ENCODE measurements at regions not wholly inside any gene's neighbourhood (a gene's known extent, or its start where the extent isn't known, plus 50 kb on each side); places are given as distances from the start of the nearest gene placed in this dataset.
A peak's percentile ranks its signal among the peaks of the same experiment; 100 is the strongest.
"Not testable (repeated sequence)": the region's sequence is repeated elsewhere in the genome, so short reads cannot be mapped to it uniquely, and the experiment has no call there.

DNA sequence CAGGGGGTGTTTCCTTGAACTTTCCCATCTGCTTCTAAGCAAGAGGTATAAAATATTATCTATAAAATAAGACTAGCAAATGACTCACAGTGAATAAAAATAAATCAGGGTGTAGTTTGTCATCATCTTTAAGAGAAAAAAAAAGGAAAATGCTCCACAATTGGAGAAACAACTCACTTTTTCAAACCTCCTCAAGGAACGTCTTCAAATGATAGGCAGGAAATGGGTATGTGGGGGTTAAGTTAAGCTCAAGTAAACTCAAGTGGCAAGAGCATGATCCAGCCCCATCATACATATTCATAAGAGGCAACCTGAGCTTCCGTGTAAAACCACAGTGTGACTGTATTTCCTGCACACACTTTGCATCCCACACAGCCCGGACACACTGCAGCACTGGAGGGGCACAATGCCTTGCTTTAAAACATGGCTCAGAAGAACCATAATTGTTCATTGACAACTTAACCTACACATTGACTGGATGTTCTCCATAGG, 58.5 kb upstream of the CEP85L start:
- peak overlapping the region; percentile 88 for H3K27ac Mint-ChIP-seq
- H3K4me1 Mint-ChIP-seq, result peaks cover 54% of the 10 kb centered on the region
- H3K9me3 Mint-ChIP-seq, result peaks cover 4% of the 10 kb centered on the region
- peak; percentile 86 for ATAC-seq (replicated peaks)
- peak overlapping the region; percentile 90 for H3K4me3 Mint-ChIP-seq
- H3K36me3 Mint-ChIP-seq (ENCODE audit: low read depth), result peaks cover 30% of the 10 kb centered on the region
- no peaks in the 10 kb centered on the region for H3K27me3 Mint-ChIP-seq

DNA sequence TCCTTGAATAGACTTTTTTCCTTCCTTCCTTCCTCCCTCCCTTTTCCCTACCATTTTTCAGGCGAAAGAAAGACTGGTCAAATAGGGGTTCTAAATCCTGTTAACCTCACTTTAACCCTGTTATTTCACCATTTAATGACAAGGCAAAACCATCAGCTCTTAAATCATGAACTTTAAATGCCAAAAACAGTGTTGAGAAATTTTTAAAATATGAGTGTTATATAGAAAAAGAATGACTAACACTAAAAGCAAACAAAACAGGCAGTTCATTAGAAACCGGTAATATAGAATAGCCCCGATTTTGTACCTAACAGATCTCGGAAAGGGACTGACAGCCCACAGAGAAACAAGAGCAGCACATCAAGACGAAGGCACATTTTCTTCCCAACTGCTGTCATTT, 57.4 kb upstream of the CEP85L start:
- Mint-ChIP-seq H3K27me3 (no peaks in the 10 kb centered on the region), H3K36me3 (ENCODE audit: low read depth) (peaks cover 34% of the 10 kb centered on the region), H3K9me3 (peaks cover 4% of the 10 kb centered on the region), H3K4me1 (peaks cover 57% of the 10 kb centered on the region), H3K27ac (peak overlapping the region; percentile 88), H3K4me3 (peak overlapping the region; percentile 90)
- no peak for ATAC-seq (replicated peaks)

DNA sequence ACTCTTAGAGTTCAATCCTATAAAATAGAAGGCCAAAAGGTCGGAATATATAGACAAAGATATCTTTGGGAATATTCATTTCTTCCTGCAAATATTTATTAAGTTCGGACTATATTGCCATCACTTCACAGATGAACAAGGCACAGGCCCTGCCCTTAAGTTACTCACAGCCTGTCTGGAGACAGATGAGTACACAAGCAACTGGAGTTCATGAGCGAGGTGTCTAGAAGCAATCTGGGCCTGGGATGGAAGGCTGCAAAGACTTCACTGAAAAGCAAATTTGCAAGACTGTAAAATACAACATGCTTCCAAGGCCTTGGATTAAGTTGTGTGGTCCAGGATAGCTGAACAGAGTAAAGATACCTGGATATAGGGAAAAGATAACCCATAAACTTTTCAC, 56.7 kb upstream of the CEP85L start:
- peak overlapping the region; percentile 88 for H3K27ac Mint-ChIP-seq

DNA sequence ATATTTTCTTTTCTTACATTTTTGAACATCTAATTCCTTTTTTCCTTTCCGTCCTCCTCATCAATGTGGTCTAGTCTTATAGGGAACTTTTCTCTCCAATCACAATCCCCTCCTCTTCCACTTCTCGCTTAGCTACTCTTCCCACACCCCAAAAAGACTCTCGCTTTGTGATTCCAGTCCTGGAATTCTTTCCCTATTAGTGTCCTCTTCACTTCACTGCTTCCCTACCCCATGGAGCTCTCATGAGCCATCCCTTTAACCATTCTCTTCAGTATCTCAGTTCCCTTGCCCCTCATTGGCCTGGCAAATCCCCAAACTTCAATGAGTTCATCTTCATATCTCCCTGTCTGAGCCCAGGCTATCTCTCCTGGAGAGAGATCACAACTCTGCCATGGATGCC, 55.3 kb upstream of the CEP85L start:
- ATAC-seq (replicated peaks), result no peak
- Mint-ChIP-seq H3K27me3 (no peaks in the 10 kb centered on the region), H3K4me1 (peaks cover 45% of the 10 kb centered on the region), H3K9me3 (peaks cover 4% of the 10 kb centered on the region), H3K4me3 (peak overlapping the region; percentile 90), H3K36me3 (ENCODE audit: low read depth) (peaks cover 43% of the 10 kb centered on the region), H3K27ac (peak overlapping the region; percentile 88)

More for the DNA sequence above, 56.7 kb upstream of the CEP85L start:
- Mint-ChIP-seq H3K36me3 (ENCODE audit: low read depth) (peaks cover 34% of the 10 kb centered on the region), H3K27me3 (no peaks in the 10 kb centered on the region), H3K9me3 (peaks cover 4% of the 10 kb centered on the region), H3K4me3 (peak overlapping the region; percentile 90), H3K4me1 (peaks cover 51% of the 10 kb centered on the region)
- ATAC-seq (replicated peaks), result no peak

DNA sequence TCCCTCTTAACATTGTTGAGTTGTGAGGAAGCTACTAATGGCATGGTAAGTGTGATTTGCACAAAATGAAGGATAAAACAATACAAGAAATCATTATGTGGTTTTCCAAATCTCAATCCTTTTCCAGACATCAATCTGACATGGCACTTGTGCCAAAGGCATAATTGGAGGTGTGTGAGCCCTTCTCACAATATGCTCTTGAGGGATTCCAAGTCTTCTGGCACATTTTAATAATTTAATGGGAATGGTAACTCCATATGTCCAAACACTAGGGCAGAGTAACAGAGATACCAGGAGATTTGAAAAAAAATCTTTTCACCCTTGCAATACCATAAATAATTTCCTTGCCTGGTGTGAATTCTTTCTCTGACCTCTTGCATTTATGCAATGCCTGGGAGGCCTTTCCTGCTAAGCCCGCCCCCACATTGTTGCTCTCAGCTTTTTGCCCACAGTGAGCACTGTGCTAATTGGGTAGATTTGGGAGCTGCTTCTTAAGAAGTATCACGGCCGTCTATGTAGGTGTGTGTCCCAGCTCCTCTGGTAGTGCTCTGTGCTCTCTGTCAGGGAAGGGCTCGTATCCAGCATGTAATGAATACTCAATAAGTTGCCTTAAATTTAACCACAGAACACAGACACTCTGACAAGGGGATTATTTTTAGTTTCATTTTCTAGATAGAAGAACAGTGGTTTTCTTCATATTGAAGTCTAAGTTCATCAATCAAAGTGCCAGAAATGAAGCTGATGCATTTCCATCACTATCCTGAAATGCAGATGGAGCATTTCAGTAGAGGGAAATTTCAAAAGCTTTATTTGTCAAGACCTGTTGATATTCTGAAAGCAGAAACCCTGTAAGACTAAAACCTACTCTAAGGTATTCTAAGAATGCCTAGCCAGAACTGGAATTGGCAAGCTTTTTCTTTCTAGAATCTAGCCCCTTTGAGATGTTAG, 54.4 kb upstream of the CEP85L start:
- Mint-ChIP-seq H3K4me3 (peak overlapping the region; percentile 90), H3K27ac (peak overlapping the region; percentile 88), H3K4me1 (peaks cover 51% of the 10 kb centered on the region), H3K9me3 (peaks cover 7% of the 10 kb centered on the region), H3K27me3 (no peaks in the 10 kb centered on the region), H3K36me3 (ENCODE audit: low read depth) (peaks cover 52% of the 10 kb centered on the region)
- ATAC-seq (replicated peaks), result peak; percentile 10

DNA sequence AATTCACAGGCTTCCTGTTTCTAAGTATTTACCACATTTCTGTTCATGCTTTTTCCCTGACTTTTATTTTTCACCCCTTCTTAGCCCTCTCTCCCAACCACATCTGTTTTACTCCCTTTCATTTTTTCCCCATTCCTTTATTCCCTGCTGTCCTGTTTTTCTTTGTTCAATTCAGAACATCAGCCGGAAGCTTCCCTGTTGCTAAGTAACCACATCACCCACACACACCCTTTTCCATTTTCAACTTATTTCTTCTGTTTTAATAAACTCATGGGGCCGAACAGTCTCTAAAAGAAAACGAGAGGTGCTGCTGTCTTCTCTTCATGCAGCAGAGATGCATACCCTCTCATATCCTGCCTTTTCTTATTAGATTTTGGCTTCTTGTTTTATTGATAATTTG, 53.5 kb upstream of the CEP85L start:
- H3K27me3 Mint-ChIP-seq, result no peaks in the 10 kb centered on the region
- H3K4me3 Mint-ChIP-seq, result peak overlapping the region; percentile 90
- ATAC-seq (replicated peaks), result no peak
- H3K4me1 Mint-ChIP-seq, result peaks cover 51% of the 10 kb centered on the region
- peaks cover 60% of the 10 kb centered on the region for H3K36me3 Mint-ChIP-seq (ENCODE audit: low read depth)
- H3K9me3 Mint-ChIP-seq, result peaks cover 5% of the 10 kb centered on the region
- peak overlapping the region; percentile 88 for H3K27ac Mint-ChIP-seq

DNA sequence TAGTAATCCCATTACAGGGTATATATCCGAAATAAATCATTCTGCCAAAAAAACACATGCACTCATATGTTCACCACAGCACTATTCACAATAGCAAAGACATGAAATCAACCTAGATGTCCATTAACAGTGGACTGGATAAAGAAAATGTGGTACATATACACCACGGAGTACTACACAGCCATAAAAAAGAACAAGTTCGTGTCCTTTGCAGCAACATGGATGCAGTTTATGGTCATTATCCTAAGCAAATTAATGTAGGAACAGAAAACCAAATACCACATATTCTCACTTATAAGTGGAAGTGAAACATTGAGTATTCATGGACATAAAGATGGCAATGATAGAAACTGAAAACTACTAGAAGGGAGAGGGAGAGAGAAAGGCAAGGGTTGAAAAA, 49.9 kb upstream of the CEP85L start:
- peaks cover 54% of the 10 kb centered on the region for H3K36me3 Mint-ChIP-seq (ENCODE audit: low read depth)
- ATAC-seq (replicated peaks); H3K27me3 Mint-ChIP-seq; H3K4me3 Mint-ChIP-seq; H3K27ac Mint-ChIP-seq; H3K9me3 Mint-ChIP-seq: not testable (repeated sequence)
- H3K4me1 Mint-ChIP-seq, result peaks cover 36% of the 10 kb centered on the region
